GM13977 (cell line): ENCODE measurements at regions not wholly inside any gene's neighbourhood (a gene's known extent, or its start where the extent isn't known, plus 50 kb on each side); places are given as distances from the start of the nearest gene placed in this dataset.

Experiments
- DNase-seq: peaks from one replicate; pipeline ENCODE4 v3.0.0; 2012; ENCODE audit warnings: low spot score
- in situ Hi-C: fragments of 300-500 bp; cut with MboI; formaldehyde crosslinking; loops from one replicate; pipeline ENCODE4 v1.12.0; 2022; ENCODE audit warnings: low sequenced_read_pairs, low pct_unique_long_range_greater_than_20kb, mixed read lengths, inconsistent platforms; ENCODE audit not compliant: unreplicated experiment
- TF ChIP-seq, protein P1 (sequence below): IDR thresholded peaks from 2 replicates; pipeline ENCODE4 v1.5.1; 2012; ENCODE audit warnings: mild to moderate bottlenecking, control low read depth; ENCODE audit not compliant: insufficient read depth; ENCODE audit errors: extremely low read depth, missing control alignments

DNA sequence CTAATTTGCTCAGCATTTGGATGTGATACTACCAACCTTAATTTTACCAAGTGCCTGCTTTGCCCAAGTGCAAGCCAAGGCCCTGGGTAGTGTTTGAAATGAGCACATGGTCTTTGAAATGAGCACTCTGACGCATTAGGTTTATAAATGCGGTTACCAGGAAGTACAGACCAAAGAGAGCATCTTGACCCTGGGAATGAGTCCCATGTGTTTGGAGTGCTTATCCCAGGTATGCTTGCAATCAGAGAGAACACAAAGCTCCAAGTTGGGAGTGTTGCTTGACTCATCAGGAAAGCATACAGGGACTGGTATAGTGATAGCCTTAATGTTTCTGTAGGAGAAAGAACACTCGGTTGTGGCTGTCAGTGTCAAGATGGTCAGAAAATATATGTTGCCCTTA is 203.6 kb upstream of the MAMLD1 start:
- no peak for DNase-seq
- TF ChIP-seq, protein P1, sequence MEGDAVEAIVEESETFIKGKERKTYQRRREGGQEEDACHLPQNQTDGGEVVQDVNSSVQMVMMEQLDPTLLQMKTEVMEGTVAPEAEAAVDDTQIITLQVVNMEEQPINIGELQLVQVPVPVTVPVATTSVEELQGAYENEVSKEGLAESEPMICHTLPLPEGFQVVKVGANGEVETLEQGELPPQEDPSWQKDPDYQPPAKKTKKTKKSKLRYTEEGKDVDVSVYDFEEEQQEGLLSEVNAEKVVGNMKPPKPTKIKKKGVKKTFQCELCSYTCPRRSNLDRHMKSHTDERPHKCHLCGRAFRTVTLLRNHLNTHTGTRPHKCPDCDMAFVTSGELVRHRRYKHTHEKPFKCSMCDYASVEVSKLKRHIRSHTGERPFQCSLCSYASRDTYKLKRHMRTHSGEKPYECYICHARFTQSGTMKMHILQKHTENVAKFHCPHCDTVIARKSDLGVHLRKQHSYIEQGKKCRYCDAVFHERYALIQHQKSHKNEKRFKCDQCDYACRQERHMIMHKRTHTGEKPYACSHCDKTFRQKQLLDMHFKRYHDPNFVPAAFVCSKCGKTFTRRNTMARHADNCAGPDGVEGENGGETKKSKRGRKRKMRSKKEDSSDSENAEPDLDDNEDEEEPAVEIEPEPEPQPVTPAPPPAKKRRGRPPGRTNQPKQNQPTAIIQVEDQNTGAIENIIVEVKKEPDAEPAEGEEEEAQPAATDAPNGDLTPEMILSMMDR = no peak
- in situ Hi-C loops = no loop called here

GRCh38 chrX:150160656-150161055 is 202.5 kb upstream of the MAMLD1 start:
- TF ChIP-seq, protein P1 = no peak
- in situ Hi-C loops = no loop called here
- DNase-seq = no peak

- no peak for DNase-seq
- TF ChIP-seq, protein P1 = no peak
- in situ Hi-C loops = no loop called here
Observed at GRCh38 chrX:150161193-150161592, 201.9 kb upstream of the MAMLD1 start.

DNA sequence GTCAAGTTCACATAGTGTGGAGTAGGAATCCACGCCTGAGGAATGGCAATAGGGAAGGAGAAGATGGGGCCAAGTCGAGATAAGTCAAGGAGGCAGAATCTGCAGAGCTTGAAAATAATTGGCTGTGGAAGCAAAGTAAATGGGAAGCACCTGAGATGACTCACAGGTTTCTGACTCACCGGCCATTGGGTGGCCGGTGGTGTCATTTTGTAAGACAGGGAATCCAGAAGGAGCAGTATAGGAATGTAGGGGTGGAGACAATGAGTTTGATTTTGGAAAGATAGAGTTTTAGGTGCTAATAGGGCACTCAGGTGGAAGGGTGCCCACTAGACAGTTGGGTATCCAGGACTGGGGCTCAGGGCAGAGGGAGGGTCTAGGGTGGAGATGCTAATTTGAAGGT is 201.0 kb upstream of the MAMLD1 start:
- in situ Hi-C loops = no loop called here
- DNase-seq = no peak
- TF ChIP-seq, protein P1 = no peak

DNA sequence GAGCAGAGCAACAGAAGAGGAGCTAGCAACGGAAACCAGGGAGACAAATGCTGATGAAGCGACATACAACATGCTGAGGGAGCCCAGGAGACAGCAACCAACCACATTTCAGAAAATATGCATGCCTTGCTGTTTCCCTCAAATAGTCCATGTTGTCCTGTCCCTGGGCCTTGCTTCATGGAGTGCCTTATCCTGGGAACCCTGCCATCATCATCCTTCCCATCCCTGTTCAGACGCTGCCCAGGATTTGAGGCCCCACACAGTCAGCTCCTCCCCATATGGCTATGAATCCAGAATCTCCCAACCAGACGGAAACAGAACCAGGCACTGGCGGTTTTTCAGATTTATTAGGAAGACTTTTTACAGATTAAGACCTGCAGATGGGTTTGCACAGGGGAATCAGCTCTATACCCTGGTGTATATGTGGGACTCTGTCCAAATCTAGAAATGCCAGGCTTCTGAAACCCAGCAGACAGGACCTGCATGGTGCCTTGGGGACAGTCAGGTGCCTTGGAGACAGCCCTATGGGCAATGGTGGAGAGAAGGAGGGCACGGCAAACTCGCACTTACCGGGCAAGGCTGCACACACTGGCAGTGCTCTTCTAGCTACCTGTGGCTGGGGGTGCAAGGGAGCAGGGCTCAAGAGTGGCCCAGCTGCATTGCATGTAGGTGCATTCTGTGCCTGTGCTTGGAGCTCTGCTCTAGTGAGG is 199.7 kb upstream of the MAMLD1 start:
- TF ChIP-seq, protein P1 = no peak
- DNase-seq = no peak
- in situ Hi-C loops = no loop called here

- TF ChIP-seq, protein P1 = no peak
- no peak for DNase-seq
Observed at GRCh38 chrX:150163956-150164726, 199.0 kb upstream of the MAMLD1 start.

More at GRCh38 chrX:150163956-150164726, 199.0 kb upstream of the MAMLD1 start:
- in situ Hi-C loops = no loop called here
